Adrenal gland (tissue), 9 donors: ENCODE measurements at regions not wholly inside any gene's neighbourhood (a gene's known extent, or its start where the extent isn't known, plus 50 kb on each side); places are given as distances from the start of the nearest gene placed in this dataset.

ENCODE experiments used
- DNase-seq, 7 donors: peaks; one replicate each; pipeline ENCODE4 v3.0.0-alpha.2; 2019 to 2020
- H3K27ac ChIP-seq, 5 donors: fragments of 200-600 bp; sonication (generic) in 4 of 5; 1 replicate in 3 of 5; 2 replicates in 2 of 5; pipeline versions ENCODE4 v1.5.1 to v1.8.0; 2016 to 2020; ENCODE audit warnings: mild to moderate bottlenecking in 1 of 5
- H3K27me3 ChIP-seq: fragments of 200-600 bp; 2 replicates; pipeline ENCODE4 v1.8.0; 2021
- H3K36me3 ChIP-seq, 2 donors: fragments of 200-600 bp; replicated peaks in 1 of 2; 1 replicate in 1 of 2; 2 replicates in 1 of 2; pipeline versions ENCODE4 v1.5.1 to v1.8.0; 2018 to 2022
- H3K4me1 ChIP-seq, 2 donors: fragments of 200-600 bp; replicated peaks in 1 of 2; 1 replicate in 1 of 2; 2 replicates in 1 of 2; pipeline versions ENCODE4 v1.5.1 to v1.8.0; 2018 to 2021
- H3K4me3 ChIP-seq, 4 donors: fragments of 200-600 bp; sonication (generic) in 3 of 4; one replicate each; pipeline ENCODE4 v1.5.1; 2016 to 2018
- H3K9me3 ChIP-seq, 3 donors: fragments of 200-600 bp; sonication (generic) in 1 of 3; replicated peaks in 1 of 3; 1 replicate in 2 of 3; 2 replicates in 1 of 3; pipeline versions ENCODE4 v1.5.1 to v1.8.0; 2016 to 2021
- CTCF ChIP-seq, 6 experiments: fragments of 450-650 bp in 4 of 6; fragments of 200-600 bp in 2 of 6; sonication (generic) in 1 of 6; IDR thresholded peaks; 1 replicate in 5 of 6; 2 replicates in 1 of 6; pipeline versions ENCODE4 v1.5.1 to v1.8.0; 2016 to 2021; ENCODE audit warnings: antibody characterized with exemption in 6 of 6, mild to moderate bottlenecking in 2 of 6, moderate library complexity in 1 of 6
- POLR2A ChIP-seq, 2 donors: fragments of 450-650 bp; IDR thresholded peaks; one replicate each; pipeline ENCODE4 v1.6.1; 2017; ENCODE audit warnings: antibody characterized with exemption in 2 of 2, mild to moderate bottlenecking in 2 of 2, moderate library complexity in 1 of 2
- WGBS, 4 donors: extraction: QIAGEN DNeasy Blood & Tissue Kit in 2 of 4; methylation state at CpG; one replicate each; pipeline versions ENCODE4 v1.1.5 to v1.1.7; 2013 to 2017; 5-methylcytosine and 5-hydroxymethylcytosine counted together
- intact Hi-C, 2 donors: fragments of 100-400 bp; cut with DNase I; formaldehyde crosslinking; loops; one replicate each; pipeline versions ENCODE4 v1.14.1 to v1.15.0; 2022 to 2023
- donor health status: healthy with polysubstance abuse.
- donor health status: Bipolar disorder and iron deficiency.
- donor health status: DM: yes; HTN: yes; CAD: no.
- donor health status: DM: no; HTN: no; CAD: no.
- donor health status: DM: no; HTN: no; CAD: no.

- H3K27me3 ChIP-seq: peaks cover 18% of the 10 kb centered on the region
- H3K27ac ChIP-seq: no peak overlapping the region
- 16 to 21% (median 19%) methylated on average over 7 of the region's 7 CpGs for WGBS, 4 donors
- no peak for TF ChIP-seq CTCF (IDR thresholded peaks at IDR 0.05)
- no peak for TF ChIP-seq POLR2A (IDR thresholded peaks at IDR 0.05)
- H3K9me3 ChIP-seq: no peaks in the 10 kb centered on the region
- H3K4me3 ChIP-seq: peak overlapping the region in 1 of 4 donors; percentile 1
- peaks cover 0 to 8% of the 10 kb centered on the region in 2 donors for H3K4me1 ChIP-seq
- intact Hi-C loops: no loop called here
- H3K36me3 ChIP-seq: no peaks in the 10 kb centered on the region
- peak in 2 of 7 donors; percentile 6 to 16 for DNase-seq
Measured at GRCh38 chr5:92801911-92802310, 779.1 kb downstream of the NR2F1-AS1 start.

DNA sequence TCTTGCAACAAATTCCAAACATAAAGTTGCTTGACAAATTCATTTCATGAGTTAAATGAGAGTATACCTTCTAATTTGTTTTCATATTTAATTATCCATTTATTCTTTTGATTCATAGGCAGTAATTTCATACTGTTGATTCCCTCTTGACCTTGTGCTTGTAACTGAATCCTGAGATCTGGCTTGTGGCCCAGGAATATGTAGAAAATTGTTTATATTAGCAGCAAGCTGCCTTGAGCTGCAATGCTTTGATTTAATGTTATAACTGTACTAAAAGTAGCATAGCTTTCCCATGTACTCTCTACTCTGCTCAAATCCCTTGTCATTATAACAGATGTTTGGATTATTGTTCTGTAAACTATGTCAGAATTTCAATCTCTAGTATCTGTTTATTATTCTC lies 780.7 kb downstream of the NR2F1-AS1 start:
- DNase-seq: peak in 1 of 7 donors; percentile 3
- Histone ChIP-seq H3K27me3 (peaks cover 18% of the 10 kb centered on the region), H3K4me3 (no peak overlapping the region), H3K36me3 (no peaks in the 10 kb centered on the region), H3K4me1 (peaks cover 0 to 8% of the 10 kb centered on the region in 2 donors), H3K9me3 (no peaks in the 10 kb centered on the region), H3K27ac (no peak overlapping the region)
- intact Hi-C loops: no loop called here
- no peak for TF ChIP-seq CTCF (IDR thresholded peaks at IDR 0.05)
- no peak for TF ChIP-seq POLR2A (IDR thresholded peaks at IDR 0.05)

DNA sequence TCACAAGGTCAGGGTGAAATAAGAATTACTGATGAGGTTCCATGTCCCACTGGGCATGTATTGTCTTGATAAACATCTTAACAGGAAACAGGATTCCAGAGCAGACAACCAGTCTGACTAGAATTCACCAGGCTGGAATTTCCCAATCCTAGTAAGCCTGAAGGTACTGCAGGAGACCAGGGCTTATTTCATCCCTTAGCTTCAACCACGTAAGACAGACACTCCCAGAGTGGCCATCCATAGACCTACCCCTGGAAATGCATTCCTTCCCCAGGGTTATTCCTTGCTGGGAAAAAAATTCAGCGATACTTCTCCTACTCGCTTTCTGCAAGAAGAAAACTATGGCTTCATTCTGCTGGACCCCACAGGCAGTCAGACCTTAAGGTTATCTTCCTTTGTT lies 785.4 kb downstream of the NR2F1-AS1 start:
- WGBS, 4 donors: 89 to 97% (median 92%) methylated on average over 3 of the region's 3 CpGs
- Histone ChIP-seq H3K9me3 (no peaks in the 10 kb centered on the region), H3K4me3 (no peak overlapping the region), H3K4me1 (peaks cover 0 to 5% of the 10 kb centered on the region in 2 donors), H3K27ac (no peak overlapping the region), H3K36me3 (no peaks in the 10 kb centered on the region), H3K27me3 (no peaks in the 10 kb centered on the region)
- no peak for TF ChIP-seq CTCF (IDR thresholded peaks at IDR 0.05)
- TF ChIP-seq POLR2A (IDR thresholded peaks at IDR 0.05): no peak
- no peak for DNase-seq
- intact Hi-C loops: no loop called here

- Histone ChIP-seq H3K9me3 (no peaks in the 10 kb centered on the region), H3K36me3 (no peaks in the 10 kb centered on the region), H3K4me3 (no peak overlapping the region), H3K27ac (no peak overlapping the region), H3K27me3 (no peaks in the 10 kb centered on the region), H3K4me1 (no peaks in the 10 kb centered on the region)
- 48 to 82% (median 66%) methylated on average over 4 of the region's 4 CpGs for WGBS, 4 donors
- DNase-seq: no peak
- intact Hi-C loops: no loop called here
- TF ChIP-seq CTCF (IDR thresholded peaks at IDR 0.05) (no peak), POLR2A (IDR thresholded peaks at IDR 0.05) (no peak)
Measured at GRCh38 chr5:92780057-92780456, 801.0 kb downstream of the NR2F1-AS1 start.
